Gastrocnemius medialis (tissue), 4 donors: ENCODE measurements at regions not wholly inside any gene's neighbourhood (a gene's known extent, or its start where the extent isn't known, plus 50 kb on each side); places are given as distances from the start of the nearest gene placed in this dataset.

Experiments used
- ATAC-seq, 2 donors: fragments of 150-250 bp; one replicate each; pipeline ENCODE4 v1.9.1; 2016
- DNase-seq, 2 donors: peaks; one replicate each; pipeline ENCODE4 v3.0.0-alpha.2; 2019
- H3K27ac ChIP-seq, 4 donors: fragments of 200-600 bp; sonication (generic); 1 replicate in 1 of 4; 2 replicates in 3 of 4; pipeline ENCODE4 v1.5.1; 2016 to 2018; ENCODE audit warnings: mild to moderate bottlenecking in 2 of 4, moderate library complexity in 1 of 4
- H3K27me3 ChIP-seq, 3 donors: fragments of 200-600 bp; sonication (generic) in 2 of 3; 1 replicate in 1 of 3; 2 replicates in 2 of 3; pipeline versions ENCODE4 v1.5.1 to v1.6.0; 2016 to 2019; ENCODE audit warnings: mild to moderate bottlenecking in 1 of 3, moderate library complexity in 1 of 3
- H3K36me3 ChIP-seq, 2 donors: fragments of 200-600 bp; sonication (generic) in 1 of 2; one replicate each; pipeline ENCODE4 v1.5.1; 2017 to 2018
- H3K4me1 ChIP-seq, 2 donors: fragments of 200-600 bp; sonication (generic) in 1 of 2; one replicate each; pipeline ENCODE4 v1.5.1; 2016 to 2017; ENCODE audit warnings: mild to moderate bottlenecking in 2 of 2
- H3K4me3 ChIP-seq, 4 donors: fragments of 200-600 bp; sonication (generic) in 3 of 4; 1 replicate in 1 of 4; 2 replicates in 3 of 4; pipeline ENCODE4 v1.5.1; 2016 to 2019; ENCODE audit warnings: mild to moderate bottlenecking in 2 of 4
- H3K9me3 ChIP-seq, 3 donors: fragments of 200-600 bp; sonication (generic) in 2 of 3; 1 replicate in 1 of 3; 2 replicates in 2 of 3; pipeline ENCODE4 v1.5.1; 2016 to 2019
- POLR2A ChIP-seq, 2 donors: fragments of 450-650 bp; IDR thresholded peaks; one replicate each; pipeline ENCODE4 v1.6.1; 2017; ENCODE audit warnings: antibody characterized with exemption in 2 of 2, mild to moderate bottlenecking in 2 of 2, moderate library complexity in 2 of 2
- in situ Hi-C, 4 donors: fragments of 200-750 bp; cut with MboI; loops; one replicate each; pipeline versions ENCODE4 v1.15.0 to v1.8.0; 2017; ENCODE audit warnings: low sequenced_read_pairs in 4 of 4
- intact Hi-C: fragments of 100-400 bp; cut with DNase I; formaldehyde crosslinking; loops from one replicate; pipeline ENCODE4 v1.15.1; 2023; ENCODE audit warnings: low total_unique reads
- TF ChIP-seq, protein P1 (sequence below), 5 experiments: fragments of 450-650 bp in 3 of 5; fragments of 200-600 bp in 2 of 5; sonication (generic) in 2 of 5; IDR thresholded peaks in 4 of 5; conservative IDR thresholded peaks in 1 of 5; 1 replicate in 4 of 5; 2 replicates in 1 of 5; pipeline ENCODE4 v1.5.1; 2016 to 2019; ENCODE audit warnings: antibody characterized with exemption in 5 of 5, mild to moderate bottlenecking in 3 of 5, moderate library complexity in 3 of 5

DNA sequence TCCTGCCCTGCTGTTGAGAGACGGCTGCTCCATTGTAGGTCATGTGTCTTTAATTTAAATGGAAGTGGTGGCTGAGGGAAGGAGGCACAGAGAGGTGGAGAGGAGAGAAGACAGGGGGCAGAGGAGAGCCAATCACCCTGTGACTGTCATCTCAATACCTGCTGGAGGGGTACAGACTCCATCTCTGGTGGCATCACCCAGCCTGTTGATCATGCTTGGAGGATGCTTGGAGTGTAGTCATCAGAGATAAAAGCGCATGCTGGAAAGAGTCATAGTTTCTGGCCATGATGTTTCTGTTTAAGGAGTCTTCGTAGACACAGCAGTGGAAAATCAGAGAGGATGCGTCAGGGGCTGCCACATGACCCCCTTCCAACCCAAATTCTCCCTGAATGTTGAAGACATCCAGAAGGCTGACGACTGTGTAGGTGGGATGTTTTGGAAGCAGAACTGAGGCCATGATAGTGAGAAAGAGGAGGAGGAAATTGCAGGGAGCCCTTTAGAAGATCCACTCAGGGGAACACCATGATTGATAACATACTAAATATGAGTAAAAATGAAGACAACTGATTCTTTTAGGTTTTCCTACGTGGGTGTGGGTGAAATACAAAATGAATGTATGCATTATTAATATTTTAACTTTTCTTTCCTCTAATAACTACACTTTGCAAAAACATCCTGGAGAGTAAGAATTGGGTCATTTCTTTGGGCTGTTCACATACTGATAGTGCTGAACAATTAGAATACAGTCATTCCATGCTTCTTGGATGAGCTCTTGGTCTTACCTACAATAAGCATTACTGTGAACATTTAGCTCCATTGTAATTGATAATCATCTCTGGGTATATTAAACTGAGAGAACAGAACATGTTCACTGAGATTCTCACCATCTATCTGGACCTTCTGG is 210.6 kb upstream of the ATP10A start:
- no peaks in the 10 kb centered on the region for H3K9me3 ChIP-seq
- no peak overlapping the region for H3K27ac ChIP-seq
- DNase-seq (no peak), ATAC-seq (no peak)
- TF ChIP-seq, protein P1, sequence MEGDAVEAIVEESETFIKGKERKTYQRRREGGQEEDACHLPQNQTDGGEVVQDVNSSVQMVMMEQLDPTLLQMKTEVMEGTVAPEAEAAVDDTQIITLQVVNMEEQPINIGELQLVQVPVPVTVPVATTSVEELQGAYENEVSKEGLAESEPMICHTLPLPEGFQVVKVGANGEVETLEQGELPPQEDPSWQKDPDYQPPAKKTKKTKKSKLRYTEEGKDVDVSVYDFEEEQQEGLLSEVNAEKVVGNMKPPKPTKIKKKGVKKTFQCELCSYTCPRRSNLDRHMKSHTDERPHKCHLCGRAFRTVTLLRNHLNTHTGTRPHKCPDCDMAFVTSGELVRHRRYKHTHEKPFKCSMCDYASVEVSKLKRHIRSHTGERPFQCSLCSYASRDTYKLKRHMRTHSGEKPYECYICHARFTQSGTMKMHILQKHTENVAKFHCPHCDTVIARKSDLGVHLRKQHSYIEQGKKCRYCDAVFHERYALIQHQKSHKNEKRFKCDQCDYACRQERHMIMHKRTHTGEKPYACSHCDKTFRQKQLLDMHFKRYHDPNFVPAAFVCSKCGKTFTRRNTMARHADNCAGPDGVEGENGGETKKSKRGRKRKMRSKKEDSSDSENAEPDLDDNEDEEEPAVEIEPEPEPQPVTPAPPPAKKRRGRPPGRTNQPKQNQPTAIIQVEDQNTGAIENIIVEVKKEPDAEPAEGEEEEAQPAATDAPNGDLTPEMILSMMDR (IDR thresholded peaks at IDR 0.05 in 4 of 5, conservative IDR thresholded peaks at IDR 0.05 in 1 of 5): no peak
- TF ChIP-seq POLR2A (IDR thresholded peaks at IDR 0.05): no peak
- in situ Hi-C loops: no loop called here
- no peaks in the 10 kb centered on the region for H3K27me3 ChIP-seq
- intact Hi-C loops: no loop called here
- no peak overlapping the region for H3K4me3 ChIP-seq
- no peaks in the 10 kb centered on the region for H3K4me1 ChIP-seq
- H3K36me3 ChIP-seq: no peaks in the 10 kb centered on the region

DNA sequence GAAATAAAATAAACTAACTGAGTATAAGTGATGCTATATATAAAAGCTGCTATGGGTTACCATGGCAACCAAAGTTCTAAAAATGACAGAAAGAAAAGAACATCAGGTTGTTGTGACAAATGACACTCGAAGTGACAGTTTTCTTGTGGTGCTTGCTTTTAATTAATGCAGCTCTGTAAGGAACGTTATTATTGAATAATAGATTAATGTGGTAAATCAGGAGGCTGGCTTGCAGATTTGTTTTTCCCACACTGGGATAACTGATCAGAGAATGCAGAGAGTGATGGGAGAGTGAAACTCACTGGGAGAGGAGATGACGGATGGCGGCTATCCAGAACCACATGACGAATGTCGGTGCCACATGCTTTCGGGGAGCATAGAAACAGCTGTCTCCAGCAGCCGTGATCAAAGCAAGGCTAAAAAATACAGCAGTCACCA is 207.0 kb upstream of the ATP10A start:
- no peaks in the 10 kb centered on the region for H3K27me3 ChIP-seq
- no peak for ATAC-seq
- H3K36me3 ChIP-seq: no peaks in the 10 kb centered on the region
- in situ Hi-C loops (no loop called here), intact Hi-C loops (no loop called here)
- H3K9me3 ChIP-seq: no peaks in the 10 kb centered on the region
- no peak for DNase-seq
- H3K4me3 ChIP-seq: no peak overlapping the region
- no peaks in the 10 kb centered on the region for H3K4me1 ChIP-seq
- TF ChIP-seq, protein P1 (IDR thresholded peaks at IDR 0.05 in 4 of 5, conservative IDR thresholded peaks at IDR 0.05 in 1 of 5): no peak
- TF ChIP-seq POLR2A (IDR thresholded peaks at IDR 0.05): no peak
- H3K27ac ChIP-seq: no peak overlapping the region

DNA sequence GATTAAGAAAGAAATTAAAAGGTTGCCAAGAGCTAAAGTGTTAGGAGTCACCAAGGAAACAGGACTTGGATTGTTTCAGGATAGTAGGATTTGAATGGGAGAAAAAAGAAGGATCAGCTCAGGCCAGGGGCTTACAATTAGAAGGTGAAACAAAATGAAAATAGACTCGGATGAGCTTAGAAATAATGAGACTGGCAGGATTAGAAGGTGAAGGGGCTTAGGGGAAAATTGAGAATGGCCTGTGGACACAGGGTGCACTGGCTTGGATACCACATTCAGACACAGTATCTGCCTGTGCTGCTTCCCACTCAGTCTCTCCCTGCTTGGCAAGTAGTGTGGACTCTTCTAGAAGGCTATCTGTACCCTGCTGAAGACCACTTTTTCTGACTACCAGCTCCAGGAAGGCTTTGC is 206.1 kb upstream of the ATP10A start:
- Histone ChIP-seq H3K36me3 (no peaks in the 10 kb centered on the region), H3K4me1 (no peaks in the 10 kb centered on the region), H3K9me3 (no peaks in the 10 kb centered on the region), H3K27me3 (no peaks in the 10 kb centered on the region), H3K4me3 (no peak overlapping the region), H3K27ac (no peak overlapping the region)
- TF ChIP-seq, protein P1 (IDR thresholded peaks at IDR 0.05 in 4 of 5, conservative IDR thresholded peaks at IDR 0.05 in 1 of 5): no peak
- TF ChIP-seq POLR2A (IDR thresholded peaks at IDR 0.05): no peak
- in situ Hi-C loops (no loop called here), intact Hi-C loops (no loop called here)
- no peak for DNase-seq
- ATAC-seq: no peak

DNA sequence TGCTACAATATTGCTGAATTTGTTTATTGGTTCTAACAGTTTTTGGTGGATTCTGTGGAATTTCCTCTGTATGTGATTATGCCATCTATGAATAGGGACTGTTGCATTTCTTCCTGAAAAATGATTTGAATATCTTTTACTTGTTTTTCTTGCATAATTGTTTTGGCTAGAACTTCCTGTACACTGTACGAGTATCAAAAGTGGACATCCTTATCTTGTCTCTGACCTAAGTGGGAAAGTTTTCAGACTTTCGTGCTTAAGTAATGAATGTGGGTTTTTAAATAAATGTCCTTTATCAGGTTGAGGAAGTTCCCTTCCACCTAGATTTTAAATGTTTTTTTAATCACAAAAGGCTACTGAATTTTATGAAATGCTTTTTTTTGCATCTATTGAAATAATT is 203.8 kb upstream of the ATP10A start:
- in situ Hi-C loops (no loop called here), intact Hi-C loops (no loop called here)
- Histone ChIP-seq H3K36me3 (no peaks in the 10 kb centered on the region), H3K9me3 (no peaks in the 10 kb centered on the region), H3K27me3 (no peaks in the 10 kb centered on the region), H3K4me1 (no peaks in the 10 kb centered on the region), H3K4me3 (no peak overlapping the region), H3K27ac (no peak overlapping the region)
- ATAC-seq (no peak), DNase-seq (no peak)
- no peak for TF ChIP-seq POLR2A (IDR thresholded peaks at IDR 0.05)
- TF ChIP-seq, protein P1 (IDR thresholded peaks at IDR 0.05 in 4 of 5, conservative IDR thresholded peaks at IDR 0.05 in 1 of 5): no peak
